ENCODE measurements at regions not wholly inside any gene's neighbourhood (a gene's known extent, or its start where the extent isn't known, plus 50 kb on each side); places are given as distances from the start of the nearest gene placed in this dataset.

GRCh38 chr19:28908941-28909340, 304.0 kb downstream of the UQCRFS1 start:
- Histone ChIP-seq H3K27me3 (ENCODE audit: insufficient read depth, poor library complexity, severe bottlenecking) (no peaks in the 10 kb centered on the region), H3K27ac (replicated peaks) (no peak overlapping the region), H3K4me3 (replicated peaks; ENCODE audit: insufficient read depth, low read length) (no peak overlapping the region)
- DNase-seq (ENCODE audit: low read depth in 1 of 2, low spot score in 1 of 2) = no peak
- TF ChIP-seq GABPA (IDR thresholded peaks at IDR 0.05; ENCODE audit: low read depth) (no peak), CTCF (IDR thresholded peaks at IDR 0.05; ENCODE audit: insufficient read depth, low read length) (no peak), POLR2AphosphoS5 (IDR thresholded peaks at IDR 0.05; ENCODE audit: low read depth) (no peak), SPI1 (IDR thresholded peaks at IDR 0.05; ENCODE audit: borderline replicate concordance, low read depth) (no peak), REST (IDR thresholded peaks at IDR 0.05; ENCODE audit: insufficient replicate concordance, low read depth) (no peak)

GRCh38 chr19:28907534-28907933, 305.4 kb downstream of the UQCRFS1 start:
- Histone ChIP-seq H3K27ac (replicated peaks) (no peak overlapping the region), H3K4me3 (replicated peaks; ENCODE audit: insufficient read depth, low read length) (no peak overlapping the region), H3K27me3 (ENCODE audit: insufficient read depth, poor library complexity, severe bottlenecking) (no peaks in the 10 kb centered on the region)
- no peak for DNase-seq (ENCODE audit: low read depth in 1 of 2, low spot score in 1 of 2)
- TF ChIP-seq POLR2AphosphoS5 (IDR thresholded peaks at IDR 0.05; ENCODE audit: low read depth) (no peak), GABPA (IDR thresholded peaks at IDR 0.05; ENCODE audit: low read depth) (no peak)

- H3K27ac ChIP-seq (replicated peaks) = no peak overlapping the region
- TF ChIP-seq POLR2AphosphoS5 (IDR thresholded peaks at IDR 0.05; ENCODE audit: low read depth) (no peak), GABPA (IDR thresholded peaks at IDR 0.05; ENCODE audit: low read depth) (no peak), CTCF (IDR thresholded peaks at IDR 0.05; ENCODE audit: insufficient read depth, low read length) (no peak)
- H3K27me3 ChIP-seq (ENCODE audit: insufficient read depth, poor library complexity, severe bottlenecking) = no peaks in the 10 kb centered on the region
- no peak for DNase-seq (ENCODE audit: low read depth in 1 of 2, low spot score in 1 of 2)
- no peak overlapping the region for H3K4me3 ChIP-seq (replicated peaks; ENCODE audit: insufficient read depth, low read length)
Observed at GRCh38 chr19:28905996-28906395, 307.0 kb downstream of the UQCRFS1 start.

- no peak for DNase-seq (ENCODE audit: low read depth in 1 of 2, low spot score in 1 of 2)
- TF ChIP-seq REST (IDR thresholded peaks at IDR 0.05; ENCODE audit: insufficient replicate concordance, low read depth) = no peak
- no peak for TF ChIP-seq GABPA (IDR thresholded peaks at IDR 0.05; ENCODE audit: low read depth)
- no peak for TF ChIP-seq CTCF (IDR thresholded peaks at IDR 0.05; ENCODE audit: insufficient read depth, low read length)
- TF ChIP-seq POLR2AphosphoS5 (IDR thresholded peaks at IDR 0.05; ENCODE audit: low read depth) = no peak
- TF ChIP-seq SPI1 (IDR thresholded peaks at IDR 0.05; ENCODE audit: borderline replicate concordance, low read depth) = no peak
- Histone ChIP-seq H3K27ac (replicated peaks) (no peak overlapping the region), H3K4me3 (replicated peaks; ENCODE audit: insufficient read depth, low read length) (no peak overlapping the region), H3K27me3 (ENCODE audit: insufficient read depth, poor library complexity, severe bottlenecking) (no peaks in the 10 kb centered on the region)
Observed at GRCh38 chr19:28899703-28900102, 313.2 kb downstream of the UQCRFS1 start.
